ENCODE measurements at regions not wholly inside any gene's neighbourhood (a gene's known extent, or its start where the extent isn't known, plus 50 kb on each side); places are given as distances from the start of the nearest gene placed in this dataset.

- H3K9me3 ChIP-seq (ENCODE audit: low read depth) = no peaks in the 10 kb centered on the region
These were observed 70.8 kb downstream of the DCAF8L1 start for GRCh38 chrX:27910412-27910811.

GRCh38 chrX:27903960-27904359, 77.3 kb downstream of the DCAF8L1 start:
- Histone ChIP-seq H3K4me3 (no peak overlapping the region), H3K27me3 (no peaks in the 10 kb centered on the region), H3K9me3 (ENCODE audit: low read depth) (no peaks in the 10 kb centered on the region), H3K36me3 (no peaks in the 10 kb centered on the region), H3K4me1 (ENCODE audit: low read depth) (no peaks in the 10 kb centered on the region), H3K27ac (no peak overlapping the region)
- no peak for DNase-seq (ENCODE audit: low read depth in 1 of 2, low spot score in 1 of 2)
- no peak for TF ChIP-seq CTCF (IDR thresholded peaks at IDR 0.05; ENCODE audit: low read depth, low read length)

More at GRCh38 chrX:27910412-27910811, 70.8 kb downstream of the DCAF8L1 start:
- Histone ChIP-seq H3K4me3 (no peak overlapping the region), H3K36me3 (no peaks in the 10 kb centered on the region), H3K27me3 (no peaks in the 10 kb centered on the region), H3K27ac (no peak overlapping the region), H3K4me1 (ENCODE audit: low read depth) (no peaks in the 10 kb centered on the region)
- no peak for DNase-seq (ENCODE audit: low read depth in 1 of 2, low spot score in 1 of 2)
- no peak for TF ChIP-seq CTCF (IDR thresholded peaks at IDR 0.05; ENCODE audit: low read depth, low read length)

- TF ChIP-seq CTCF (IDR thresholded peaks at IDR 0.05; ENCODE audit: low read depth, low read length) = no peak
- no peak overlapping the region for H3K4me3 ChIP-seq
- no peaks in the 10 kb centered on the region for H3K4me1 ChIP-seq (ENCODE audit: low read depth)
- DNase-seq (ENCODE audit: low read depth in 1 of 2, low spot score in 1 of 2) = no peak
- H3K27me3 ChIP-seq = no peaks in the 10 kb centered on the region
- H3K27ac ChIP-seq = no peak overlapping the region
- H3K36me3 ChIP-seq = no peaks in the 10 kb centered on the region
- H3K9me3 ChIP-seq (ENCODE audit: low read depth) = peaks cover 4% of the 10 kb centered on the region
These were observed 86.1 kb downstream of the MAGEB10 start for GRCh38 chrX:27893871-27894270.

DNA sequence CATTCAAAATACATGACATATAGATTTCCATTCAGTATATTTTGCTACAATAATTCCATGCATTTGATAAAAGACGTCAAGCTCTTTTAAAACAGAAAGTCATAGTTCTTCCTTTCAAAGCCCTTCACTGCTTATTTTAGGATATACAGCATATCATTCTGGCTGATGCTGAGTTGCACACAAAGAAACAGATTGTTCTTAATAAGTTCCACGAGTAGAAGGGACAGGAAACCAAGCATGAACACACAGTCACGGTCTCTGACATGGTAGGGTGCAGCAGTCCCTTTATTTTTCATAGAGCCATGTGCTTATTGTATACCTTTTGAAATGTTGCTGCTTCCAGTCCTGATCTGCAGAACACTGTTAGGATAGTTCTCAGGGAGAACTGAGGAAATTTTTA, 85.4 kb downstream of the MAGEB10 start:
- TF ChIP-seq CTCF (IDR thresholded peaks at IDR 0.05; ENCODE audit: low read depth, low read length) = no peak
- Histone ChIP-seq H3K4me1 (ENCODE audit: low read depth) (no peaks in the 10 kb centered on the region), H3K9me3 (ENCODE audit: low read depth) (peaks cover 4% of the 10 kb centered on the region), H3K27me3 (no peaks in the 10 kb centered on the region), H3K36me3 (no peaks in the 10 kb centered on the region), H3K4me3 (no peak overlapping the region), H3K27ac (no peak overlapping the region)
- no peak for DNase-seq (ENCODE audit: low read depth in 1 of 2, low spot score in 1 of 2)

DNA sequence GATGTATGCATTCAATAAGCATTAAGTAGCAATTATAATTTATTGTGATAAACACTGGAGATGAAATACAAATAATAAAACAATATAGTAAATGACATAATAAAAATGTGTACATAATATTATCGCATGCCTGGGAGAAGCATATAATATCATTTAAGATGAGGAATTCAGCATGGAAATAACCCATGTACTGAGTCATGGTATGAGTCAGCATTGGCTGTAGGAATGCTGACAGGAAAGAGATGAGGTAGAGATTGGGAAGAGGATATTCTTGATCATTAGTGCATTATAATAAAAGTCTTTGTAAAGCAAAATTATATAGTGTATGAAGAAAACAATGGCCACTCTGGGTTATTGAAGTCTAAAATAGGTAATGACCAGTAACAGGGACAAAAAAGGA, 82.8 kb downstream of the MAGEB10 start:
- Histone ChIP-seq H3K27ac (no peak overlapping the region), H3K4me3 (no peak overlapping the region), H3K9me3 (ENCODE audit: low read depth) (peaks cover 4% of the 10 kb centered on the region), H3K27me3 (no peaks in the 10 kb centered on the region), H3K4me1 (ENCODE audit: low read depth) (no peaks in the 10 kb centered on the region), H3K36me3 (no peaks in the 10 kb centered on the region)
- peak in 1 of 2 donors; percentile 60 for DNase-seq (ENCODE audit: low read depth in 1 of 2, low spot score in 1 of 2)
- TF ChIP-seq CTCF (IDR thresholded peaks at IDR 0.05; ENCODE audit: low read depth, low read length) = no peak

GRCh38 chrX:27889878-27890277, 82.1 kb downstream of the MAGEB10 start:
- no peaks in the 10 kb centered on the region for H3K4me1 ChIP-seq (ENCODE audit: low read depth)
- no peak for TF ChIP-seq CTCF (IDR thresholded peaks at IDR 0.05; ENCODE audit: low read depth, low read length)
- peaks cover 4% of the 10 kb centered on the region for H3K9me3 ChIP-seq (ENCODE audit: low read depth)
- no peak overlapping the region for H3K27ac ChIP-seq
- no peak overlapping the region for H3K4me3 ChIP-seq
- DNase-seq (ENCODE audit: low read depth in 1 of 2, low spot score in 1 of 2) = no peak
- H3K36me3 ChIP-seq = no peaks in the 10 kb centered on the region
- no peaks in the 10 kb centered on the region for H3K27me3 ChIP-seq

Measured in cardiac muscle cell (in vitro differentiated cells and primary cell).